ENCODE measurements at regions not wholly inside any gene's neighbourhood (a gene's known extent, or its start where the extent isn't known, plus 50 kb on each side); places are given as distances from the start of the nearest gene placed in this dataset.

DNA sequence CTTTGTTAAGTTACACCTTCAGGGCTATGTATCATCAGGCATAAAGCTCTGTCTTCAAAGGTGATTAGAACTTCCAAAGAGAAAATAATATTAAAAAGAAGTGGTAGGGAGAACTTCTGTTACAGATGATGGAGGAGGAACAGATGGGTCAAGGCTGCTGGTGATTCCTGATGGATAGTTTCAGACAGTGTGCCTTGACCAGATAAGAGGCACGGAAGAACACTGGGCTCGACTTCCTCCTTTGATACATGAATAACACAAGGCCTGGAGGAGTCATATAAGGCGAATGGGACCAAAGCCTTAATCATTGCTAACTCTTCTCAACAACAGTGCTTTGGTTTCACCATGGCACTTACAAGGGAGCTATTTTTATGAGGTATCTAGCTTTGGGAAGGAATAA is 128.1 kb upstream of the RXFP2 start:
- CTCF ChIA-PET, result no interaction called here
- BruUV-seq (replicated peaks), result no TSS peak
- Histone ChIP-seq H3K27ac (ENCODE audit: low read depth, low read length) (no peak overlapping the region), H3K27me3 (ENCODE audit: insufficient read depth, low read length) (no peaks in the 10 kb centered on the region), H3K4me2 (ENCODE audit: low read length) (no peak overlapping the region), H4K20me1 (ENCODE audit: insufficient read depth) (no peaks in the 10 kb centered on the region), H3K9ac (ENCODE audit: low read length) (no peak overlapping the region), H3K4me1 (ENCODE audit: control insufficient read depth in 1 of 2, insufficient read depth in 2 of 2, low read length in 2 of 2) (no peaks in the 10 kb centered on the region), H3K36me3 (ENCODE audit: control insufficient read depth in 1 of 2, insufficient read depth in 2 of 2, low read length in 2 of 2) (no peaks in the 10 kb centered on the region), H2AFZ (ENCODE audit: low read depth, low read length, poor library complexity, severe bottlenecking) (no peak overlapping the region), H3K9me3 (ENCODE audit: control insufficient read depth in 1 of 2, insufficient read depth in 1 of 2, low read depth in 1 of 2, low read length in 2 of 2) (no peaks in the 10 kb centered on the region), H3K9me2 (ENCODE audit: insufficient read depth) (no peaks in the 10 kb centered on the region), H3K79me2 (ENCODE audit: insufficient read depth, low read length) (no peaks in the 10 kb centered on the region), H3K4me3 (replicated peaks in 1 of 2; ENCODE audit: low read depth in 1 of 2, low read length in 2 of 2) (no peak overlapping the region)
- POLR2A ChIA-PET, result no interaction called here
- RAD21 ChIA-PET (ENCODE audit: low non-redundant PET in 1 of 2, low total read pairs in 2 of 2, uncharacterized antibody in 2 of 2, unreplicated experiment in 2 of 2), result no interaction called here
- DNase-seq (ENCODE audit: low read depth, low spot score) (no peak), ATAC-seq (no peak)
- TF ChIP-seq ELF1 (IDR thresholded peaks at IDR 0.05; ENCODE audit: borderline replicate concordance, low read depth) (no peak), RAD21 (IDR thresholded peaks at IDR 0.05; ENCODE audit: low read depth) (no peak), YY1 (IDR thresholded peaks at IDR 0.05; ENCODE audit: extremely low read depth, insufficient replicate concordance, low read depth, low read length) (no peak), FOSL1 (IDR thresholded peaks at IDR 0.05; ENCODE audit: low read depth) (no peak), POLR2A (IDR thresholded peaks at IDR 0.05; ENCODE audit: borderline replicate concordance, extremely low read depth, insufficient read depth, insufficient read length) (no peak), JUND (IDR thresholded peaks at IDR 0.05) (no peak), TCF7L2 (IDR thresholded peaks at IDR 0.05; ENCODE audit: borderline replicate concordance, extremely low read depth, insufficient read depth, insufficient read length) (no peak), CEBPB (IDR thresholded peaks at IDR 0.05; ENCODE audit: low read depth) (no peak), EGR1 (IDR thresholded peaks at IDR 0.05; ENCODE audit: low read depth) (no peak), ZFX (IDR thresholded peaks at IDR 0.05) (no peak), CBX3 (IDR thresholded peaks at IDR 0.05; ENCODE audit: low read depth) (no peak), EZH2phosphoT487 (IDR thresholded peaks at IDR 0.05; ENCODE audit: borderline replicate concordance) (no peak), SP1 (IDR thresholded peaks at IDR 0.05; ENCODE audit: low read depth) (no peak), POLR2AphosphoS5 (IDR thresholded peaks at IDR 0.05; ENCODE audit: low read depth, low read length) (no peak), SRF (IDR thresholded peaks at IDR 0.05; ENCODE audit: low read depth) (no peak)
- TF ChIP-seq, protein P1, sequence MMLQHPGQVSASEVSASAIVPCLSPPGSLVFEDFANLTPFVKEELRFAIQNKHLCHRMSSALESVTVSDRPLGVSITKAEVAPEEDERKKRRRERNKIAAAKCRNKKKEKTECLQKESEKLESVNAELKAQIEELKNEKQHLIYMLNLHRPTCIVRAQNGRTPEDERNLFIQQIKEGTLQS (IDR thresholded peaks at IDR 0.05), result no peak
- TF ChIP-seq, protein P2, sequence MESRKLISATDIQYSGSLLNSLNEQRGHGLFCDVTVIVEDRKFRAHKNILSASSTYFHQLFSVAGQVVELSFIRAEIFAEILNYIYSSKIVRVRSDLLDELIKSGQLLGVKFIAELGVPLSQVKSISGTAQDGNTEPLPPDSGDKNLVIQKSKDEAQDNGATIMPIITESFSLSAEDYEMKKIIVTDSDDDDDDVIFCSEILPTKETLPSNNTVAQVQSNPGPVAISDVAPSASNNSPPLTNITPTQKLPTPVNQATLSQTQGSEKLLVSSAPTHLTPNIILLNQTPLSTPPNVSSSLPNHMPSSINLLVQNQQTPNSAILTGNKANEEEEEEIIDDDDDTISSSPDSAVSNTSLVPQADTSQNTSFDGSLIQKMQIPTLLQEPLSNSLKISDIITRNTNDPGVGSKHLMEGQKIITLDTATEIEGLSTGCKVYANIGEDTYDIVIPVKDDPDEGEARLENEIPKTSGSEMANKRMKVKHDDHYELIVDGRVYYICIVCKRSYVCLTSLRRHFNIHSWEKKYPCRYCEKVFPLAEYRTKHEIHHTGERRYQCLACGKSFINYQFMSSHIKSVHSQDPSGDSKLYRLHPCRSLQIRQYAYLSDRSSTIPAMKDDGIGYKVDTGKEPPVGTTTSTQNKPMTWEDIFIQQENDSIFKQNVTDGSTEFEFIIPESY (IDR thresholded peaks at IDR 0.05; ENCODE audit: extremely low read depth, insufficient replicate concordance, low read length), result no peak
- TF ChIP-seq, protein P3, sequence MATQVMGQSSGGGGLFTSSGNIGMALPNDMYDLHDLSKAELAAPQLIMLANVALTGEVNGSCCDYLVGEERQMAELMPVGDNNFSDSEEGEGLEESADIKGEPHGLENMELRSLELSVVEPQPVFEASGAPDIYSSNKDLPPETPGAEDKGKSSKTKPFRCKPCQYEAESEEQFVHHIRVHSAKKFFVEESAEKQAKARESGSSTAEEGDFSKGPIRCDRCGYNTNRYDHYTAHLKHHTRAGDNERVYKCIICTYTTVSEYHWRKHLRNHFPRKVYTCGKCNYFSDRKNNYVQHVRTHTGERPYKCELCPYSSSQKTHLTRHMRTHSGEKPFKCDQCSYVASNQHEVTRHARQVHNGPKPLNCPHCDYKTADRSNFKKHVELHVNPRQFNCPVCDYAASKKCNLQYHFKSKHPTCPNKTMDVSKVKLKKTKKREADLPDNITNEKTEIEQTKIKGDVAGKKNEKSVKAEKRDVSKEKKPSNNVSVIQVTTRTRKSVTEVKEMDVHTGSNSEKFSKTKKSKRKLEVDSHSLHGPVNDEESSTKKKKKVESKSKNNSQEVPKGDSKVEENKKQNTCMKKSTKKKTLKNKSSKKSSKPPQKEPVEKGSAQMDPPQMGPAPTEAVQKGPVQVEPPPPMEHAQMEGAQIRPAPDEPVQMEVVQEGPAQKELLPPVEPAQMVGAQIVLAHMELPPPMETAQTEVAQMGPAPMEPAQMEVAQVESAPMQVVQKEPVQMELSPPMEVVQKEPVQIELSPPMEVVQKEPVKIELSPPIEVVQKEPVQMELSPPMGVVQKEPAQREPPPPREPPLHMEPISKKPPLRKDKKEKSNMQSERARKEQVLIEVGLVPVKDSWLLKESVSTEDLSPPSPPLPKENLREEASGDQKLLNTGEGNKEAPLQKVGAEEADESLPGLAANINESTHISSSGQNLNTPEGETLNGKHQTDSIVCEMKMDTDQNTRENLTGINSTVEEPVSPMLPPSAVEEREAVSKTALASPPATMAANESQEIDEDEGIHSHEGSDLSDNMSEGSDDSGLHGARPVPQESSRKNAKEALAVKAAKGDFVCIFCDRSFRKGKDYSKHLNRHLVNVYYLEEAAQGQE (IDR thresholded peaks at IDR 0.05; ENCODE audit: low read depth), result no peak
- TF ChIP-seq, protein P4, sequence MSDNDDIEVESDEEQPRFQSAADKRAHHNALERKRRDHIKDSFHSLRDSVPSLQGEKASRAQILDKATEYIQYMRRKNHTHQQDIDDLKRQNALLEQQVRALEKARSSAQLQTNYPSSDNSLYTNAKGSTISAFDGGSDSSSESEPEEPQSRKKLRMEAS (IDR thresholded peaks at IDR 0.05), result no peak
- TF ChIP-seq, protein P5, sequence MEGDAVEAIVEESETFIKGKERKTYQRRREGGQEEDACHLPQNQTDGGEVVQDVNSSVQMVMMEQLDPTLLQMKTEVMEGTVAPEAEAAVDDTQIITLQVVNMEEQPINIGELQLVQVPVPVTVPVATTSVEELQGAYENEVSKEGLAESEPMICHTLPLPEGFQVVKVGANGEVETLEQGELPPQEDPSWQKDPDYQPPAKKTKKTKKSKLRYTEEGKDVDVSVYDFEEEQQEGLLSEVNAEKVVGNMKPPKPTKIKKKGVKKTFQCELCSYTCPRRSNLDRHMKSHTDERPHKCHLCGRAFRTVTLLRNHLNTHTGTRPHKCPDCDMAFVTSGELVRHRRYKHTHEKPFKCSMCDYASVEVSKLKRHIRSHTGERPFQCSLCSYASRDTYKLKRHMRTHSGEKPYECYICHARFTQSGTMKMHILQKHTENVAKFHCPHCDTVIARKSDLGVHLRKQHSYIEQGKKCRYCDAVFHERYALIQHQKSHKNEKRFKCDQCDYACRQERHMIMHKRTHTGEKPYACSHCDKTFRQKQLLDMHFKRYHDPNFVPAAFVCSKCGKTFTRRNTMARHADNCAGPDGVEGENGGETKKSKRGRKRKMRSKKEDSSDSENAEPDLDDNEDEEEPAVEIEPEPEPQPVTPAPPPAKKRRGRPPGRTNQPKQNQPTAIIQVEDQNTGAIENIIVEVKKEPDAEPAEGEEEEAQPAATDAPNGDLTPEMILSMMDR (IDR thresholded peaks at IDR 0.05 in 2 of 3, conservative IDR thresholded peaks at IDR 0.05 in 1 of 3; ENCODE audit: borderline replicate concordance in 1 of 3, insufficient read depth in 1 of 3, low read depth in 2 of 3, low read length in 2 of 3), result no peak
- intact Hi-C loops (cut with micrococcal nuclease), result no loop called here
